Psoas muscle (tissue), 7 donors: ENCODE measurements at regions not wholly inside any gene's neighbourhood (a gene's known extent, or its start where the extent isn't known, plus 50 kb on each side); places are given as distances from the start of the nearest gene placed in this dataset.

ENCODE experiments used
- ATAC-seq, 4 donors: fragments of 200-7000 bp; cut with Tn5 transposase; one replicate each; pipeline ENCODE4 v1.9.1; 2020; ENCODE audit warnings: moderate library complexity in 3 of 4, mild to moderate bottlenecking in 2 of 4
- DNase-seq, 2 donors: peaks; one replicate each; pipeline ENCODE4 v3.0.0-alpha.2; 2020
- H3K27ac ChIP-seq: fragments of 200-600 bp; one replicate; pipeline ENCODE4 v1.8.0; 2022
- H3K27me3 ChIP-seq, 3 donors: fragments of 200-600 bp in 1 of 3; one replicate each; pipeline versions ENCODE4 v1.6.1 to v1.8.0; 2013 to 2022; ENCODE audit warnings: low read length in 2 of 3, mild to moderate bottlenecking in 2 of 3, moderate library complexity in 1 of 3; ENCODE audit not compliant: insufficient read depth in 3 of 3
- H3K36me3 ChIP-seq, 2 donors: fragments of 200-600 bp in 1 of 2; one replicate each; pipeline versions ENCODE4 v1.6.1 to v1.8.0; 2013 to 2022; ENCODE audit warnings: low read depth in 1 of 2, mild to moderate bottlenecking in 1 of 2, moderate library complexity in 1 of 2; ENCODE audit not compliant: insufficient read depth in 1 of 2
- H3K4me1 ChIP-seq: fragments of 200-600 bp; one replicate; pipeline ENCODE4 v1.8.0; 2022
- H3K4me3 ChIP-seq: fragments of 200-600 bp; one replicate; pipeline ENCODE4 v1.8.0; 2022; ENCODE audit warnings: mild to moderate bottlenecking
- H3K9me3 ChIP-seq: fragments of 200-600 bp; one replicate; pipeline ENCODE4 v1.8.0; 2022
- WGBS, 3 donors: extraction: QIAGEN DNeasy Blood & Tissue Kit; methylation state at CpG; one replicate each; pipeline versions ENCODE4 v1.1.6 to v1.1.7; 2013; 5-methylcytosine and 5-hydroxymethylcytosine counted together
- intact Hi-C, 2 donors: fragments of 100-400 bp; cut with DNase I; formaldehyde crosslinking; loops; one replicate each; pipeline versions ENCODE4 v1.11.0 to v1.14.2; 2022
- TF ChIP-seq, protein P1 (sequence below): fragments of 200-600 bp; IDR thresholded peaks from one replicate; pipeline ENCODE4 v1.8.0; 2022; ENCODE audit warnings: antibody characterized with exemption
- donor health status: healthy with polysubstance abuse.
- donor health status: DM: no; HTN: no; CAD: no; lungs with moderate emphysema.
- donor health status: Bipolar disorder and iron deficiency.
- donor health status: healthy.
- donor health status: DM: yes; HTN: yes; CAD: no.
- donor health status: DM: no; HTN: no; CAD: no.
- donor health status: DM: yes; HTN: yes; CAD: no.

DNA sequence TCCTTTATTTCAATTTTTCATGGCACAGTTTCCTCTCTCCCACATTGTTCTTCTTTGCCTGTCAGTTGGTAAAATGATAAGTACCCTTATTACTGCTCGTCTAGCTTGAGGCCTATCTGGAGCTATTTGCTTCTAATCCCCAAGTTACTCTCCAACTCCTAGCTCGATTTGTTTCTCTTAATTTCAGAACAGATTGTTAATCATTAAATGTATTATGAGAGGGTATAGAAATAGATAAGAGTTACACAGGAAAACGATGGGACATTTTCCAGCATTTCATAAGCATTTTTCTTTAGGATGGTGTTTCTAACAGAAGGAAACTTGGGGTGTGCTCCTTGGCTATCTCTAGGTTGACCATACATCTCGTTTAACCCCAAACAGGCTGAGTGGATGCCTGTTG lies 540.5 kb upstream of the FZD8 start:
- H3K36me3 ChIP-seq, result no peaks in the 10 kb centered on the region
- TF ChIP-seq, protein P1, sequence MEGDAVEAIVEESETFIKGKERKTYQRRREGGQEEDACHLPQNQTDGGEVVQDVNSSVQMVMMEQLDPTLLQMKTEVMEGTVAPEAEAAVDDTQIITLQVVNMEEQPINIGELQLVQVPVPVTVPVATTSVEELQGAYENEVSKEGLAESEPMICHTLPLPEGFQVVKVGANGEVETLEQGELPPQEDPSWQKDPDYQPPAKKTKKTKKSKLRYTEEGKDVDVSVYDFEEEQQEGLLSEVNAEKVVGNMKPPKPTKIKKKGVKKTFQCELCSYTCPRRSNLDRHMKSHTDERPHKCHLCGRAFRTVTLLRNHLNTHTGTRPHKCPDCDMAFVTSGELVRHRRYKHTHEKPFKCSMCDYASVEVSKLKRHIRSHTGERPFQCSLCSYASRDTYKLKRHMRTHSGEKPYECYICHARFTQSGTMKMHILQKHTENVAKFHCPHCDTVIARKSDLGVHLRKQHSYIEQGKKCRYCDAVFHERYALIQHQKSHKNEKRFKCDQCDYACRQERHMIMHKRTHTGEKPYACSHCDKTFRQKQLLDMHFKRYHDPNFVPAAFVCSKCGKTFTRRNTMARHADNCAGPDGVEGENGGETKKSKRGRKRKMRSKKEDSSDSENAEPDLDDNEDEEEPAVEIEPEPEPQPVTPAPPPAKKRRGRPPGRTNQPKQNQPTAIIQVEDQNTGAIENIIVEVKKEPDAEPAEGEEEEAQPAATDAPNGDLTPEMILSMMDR, result no peak
- DNase-seq (no peak), ATAC-seq (no peak)
- H3K9me3 ChIP-seq, result no peaks in the 10 kb centered on the region
- intact Hi-C loops, result no loop called here
- H3K27me3 ChIP-seq, result no peaks in the 10 kb centered on the region
- H3K4me3 ChIP-seq, result no peak overlapping the region
- peaks cover 6% of the 10 kb centered on the region for H3K4me1 ChIP-seq
- H3K27ac ChIP-seq, result no peak overlapping the region
- 52 to 72% (median 62%) methylated on average over 4 of the region's 4 CpGs for WGBS, 3 donors

DNA sequence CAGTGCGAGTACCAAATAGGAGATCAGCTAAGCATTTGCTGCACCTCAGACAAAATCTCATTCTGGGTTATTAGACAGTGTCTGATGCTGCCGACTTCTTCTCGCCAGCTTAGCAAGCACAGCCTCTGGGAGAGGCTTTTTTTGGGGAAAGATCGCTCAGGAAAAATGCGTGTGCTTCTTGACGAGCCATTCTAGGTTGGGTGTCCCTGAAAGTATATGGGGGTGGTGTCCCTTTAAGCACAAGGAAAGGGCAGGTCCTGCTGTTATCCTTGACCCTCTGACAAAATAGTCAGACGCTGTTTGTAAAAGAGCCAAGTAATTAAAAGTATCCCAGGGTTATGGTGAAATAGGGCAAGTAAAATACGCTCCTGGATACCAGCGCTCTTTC lies 540.1 kb upstream of the FZD8 start:
- Histone ChIP-seq H3K4me1 (peaks cover 6% of the 10 kb centered on the region), H3K4me3 (no peak overlapping the region), H3K27me3 (no peaks in the 10 kb centered on the region), H3K9me3 (no peaks in the 10 kb centered on the region), H3K36me3 (no peaks in the 10 kb centered on the region), H3K27ac (no peak overlapping the region)
- DNase-seq (no peak), ATAC-seq (peak in 1 of 4 donors; percentile 38)
- 18 to 30% (median 19%) methylated on average over 9 of the region's 9 CpGs for WGBS, 3 donors
- intact Hi-C loops, result no loop called here
- TF ChIP-seq, protein P1, result no peak

DNA sequence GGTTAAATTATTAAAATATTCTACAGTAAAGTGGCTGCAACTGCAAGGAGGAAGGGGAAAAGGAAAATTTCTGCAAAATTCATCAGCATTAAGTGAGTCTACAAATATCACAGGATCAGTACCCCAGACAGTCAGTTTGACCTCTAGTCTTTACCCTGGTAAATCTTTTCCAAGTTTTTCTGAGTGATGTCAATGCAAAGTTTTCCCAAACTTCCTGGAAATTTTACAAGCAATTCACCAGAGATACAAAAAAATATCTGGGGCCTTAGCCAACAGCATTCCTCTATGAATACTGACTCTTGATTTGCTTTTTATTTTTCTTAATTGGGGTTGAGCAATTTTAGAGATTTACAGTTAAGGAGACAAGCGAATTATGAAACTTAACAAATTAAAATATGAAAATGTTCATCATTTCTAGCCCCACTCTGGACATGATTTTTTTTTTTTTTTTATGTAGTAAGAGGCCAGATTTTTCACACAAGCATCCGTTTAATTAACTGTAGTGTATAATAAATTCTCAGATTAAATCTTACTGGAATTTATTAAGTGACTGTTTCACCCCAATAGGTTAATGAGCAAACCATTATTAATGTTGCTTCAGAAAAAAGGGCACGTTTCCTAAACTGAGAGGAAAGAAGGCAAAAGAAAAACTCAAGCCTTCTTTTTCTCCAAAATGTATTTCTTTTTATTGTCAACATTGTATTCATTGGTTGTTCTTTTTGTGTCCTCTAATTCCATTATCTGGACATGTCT lies 539.5 kb upstream of the FZD8 start:
- Histone ChIP-seq H3K36me3 (no peaks in the 10 kb centered on the region), H3K27ac (no peak overlapping the region), H3K9me3 (no peaks in the 10 kb centered on the region), H3K27me3 (no peaks in the 10 kb centered on the region), H3K4me1 (peaks cover 6% of the 10 kb centered on the region), H3K4me3 (no peak overlapping the region)
- WGBS, 3 donors, result 25 to 40% (median 31%) methylated on average over 3 of the region's 3 CpGs
- intact Hi-C loops, result no loop called here
- ATAC-seq (no peak), DNase-seq (no peak)
- TF ChIP-seq, protein P1, result no peak

DNA sequence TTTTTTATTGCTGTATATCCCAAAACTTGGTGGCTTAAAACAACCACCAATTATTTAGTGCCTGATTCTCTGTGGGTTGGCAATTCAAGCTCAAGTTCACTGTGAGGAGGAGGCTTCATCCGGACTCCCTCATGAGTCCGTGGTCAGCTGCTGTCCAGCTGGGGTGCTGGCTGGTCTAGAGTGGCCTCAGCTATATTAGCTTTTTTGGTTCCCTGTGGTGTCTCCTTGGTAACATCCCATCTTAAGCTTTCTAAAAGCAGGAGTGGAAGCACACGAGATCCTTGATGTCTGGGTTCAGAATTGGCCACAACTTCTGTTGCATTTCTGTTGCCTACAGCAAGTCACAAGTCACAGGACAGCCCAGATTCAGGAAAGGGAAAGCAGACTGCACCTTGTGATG lies 536.5 kb upstream of the FZD8 start:
- no peak overlapping the region for H3K4me3 ChIP-seq
- intact Hi-C loops, result loop anchor here in 1 of 2 donors (10.0 kb wide), 1 partner anchor 534 kb away; the partner anchor contains the start of gene FZD8
- TF ChIP-seq, protein P1, result no peak
- H3K36me3 ChIP-seq, result no peaks in the 10 kb centered on the region
- no peak overlapping the region for H3K27ac ChIP-seq
- H3K9me3 ChIP-seq, result no peaks in the 10 kb centered on the region
- DNase-seq, result no peak
- peaks cover 6% of the 10 kb centered on the region for H3K4me1 ChIP-seq
- WGBS, 3 donors, result 59 to 69% (median 62%) methylated on average over 3 of the region's 3 CpGs
- ATAC-seq, result no peak
- no peaks in the 10 kb centered on the region for H3K27me3 ChIP-seq

DNA sequence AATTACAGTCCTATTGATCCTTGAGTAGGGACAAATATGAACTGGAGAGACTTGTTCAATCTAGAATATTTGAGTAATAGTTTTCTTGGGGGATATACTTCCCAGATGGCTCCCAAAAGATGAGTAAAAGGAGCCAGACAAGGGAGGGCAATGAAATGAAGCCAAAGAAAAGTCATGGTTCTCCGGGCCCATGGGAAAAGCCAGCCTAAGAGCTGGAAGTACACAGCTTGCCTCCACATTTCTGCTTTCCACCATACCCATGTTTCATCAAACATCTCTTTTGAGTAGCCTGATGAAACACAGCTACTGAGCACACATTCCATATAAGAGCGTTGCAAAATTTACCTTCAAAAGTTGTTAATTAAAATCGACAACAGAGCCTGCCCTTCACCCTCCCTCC lies 535.0 kb upstream of the FZD8 start:
- H3K27me3 ChIP-seq, result no peaks in the 10 kb centered on the region
- intact Hi-C loops, result loop anchor here in 1 of 2 donors (10.0 kb wide), 1 partner anchor 532 kb away; the partner anchor contains the start of gene FZD8
- TF ChIP-seq, protein P1, result no peak

More for the DNA sequence above, 535.0 kb upstream of the FZD8 start:
- Histone ChIP-seq H3K27ac (no peak overlapping the region), H3K36me3 (no peaks in the 10 kb centered on the region), H3K4me3 (no peak overlapping the region), H3K9me3 (no peaks in the 10 kb centered on the region), H3K4me1 (no peaks in the 10 kb centered on the region)
- ATAC-seq, result no peak
- no peak for DNase-seq
- 87 to 93% (median 91%) methylated on average over 3 of the region's 3 CpGs for WGBS, 3 donors
